HEK293 (cell line): ENCODE measurements at regions not wholly inside any gene's neighbourhood (a gene's known extent, or its start where the extent isn't known, plus 50 kb on each side); places are given as distances from the start of the nearest gene placed in this dataset.

Experiments
- SCRT2 ChIP-seq: fragments of 450-650 bp; formaldehyde crosslinking; IDR thresholded peaks from 2 replicates; pipeline ENCODE4 v1.5.1; 2016; ENCODE audit warnings: missing biosample characterization, missing genetic modification characterization
- ZBTB7A ChIP-seq: fragments of 450-650 bp; formaldehyde crosslinking; IDR thresholded peaks from 2 replicates; pipeline ENCODE4 v1.5.1; 2016; ENCODE audit warnings: low read depth, missing biosample characterization, missing genetic modification characterization
- ZNF274 ChIP-seq, 2 experiments: fragments of 200-500 bp in 1 of 2; fragments of 450-650 bp in 1 of 2; sonication (Bioruptor generic) in 1 of 2; formaldehyde crosslinking in 1 of 2; IDR thresholded peaks; 2 replicates each; pipeline versions ENCODE4 v1.5.1 to v1.6.1; 2014 to 2016; ENCODE audit warnings: borderline replicate concordance in 1 of 2, inconsistent platforms in 1 of 2, low read length in 1 of 2, missing biosample characterization in 1 of 2, missing genetic modification characterization in 1 of 2
- ZNF529 ChIP-seq: fragments of 450-650 bp; formaldehyde crosslinking; IDR thresholded peaks from 2 replicates; pipeline ENCODE4 v1.5.1; 2017; ENCODE audit warnings: missing genetic modification characterization, missing biosample characterization; ENCODE audit not compliant: insufficient replicate concordance
- ZNF555 ChIP-seq: fragments of 450-650 bp; formaldehyde crosslinking; conservative IDR thresholded peaks from 2 replicates; pipeline ENCODE4 v1.5.1; 2017; ENCODE audit warnings: missing biosample characterization, mild to moderate bottlenecking, missing genetic modification characterization, inconsistent platforms
- TF ChIP-seq, protein P1 (sequence below): fragments of 450-650 bp; formaldehyde crosslinking; IDR thresholded peaks from 2 replicates; pipeline ENCODE4 v1.5.1; 2016; ENCODE audit warnings: missing biosample characterization, missing genetic modification characterization

GRCh38 chr18:38076346-38077070 is 510.9 kb upstream of the CELF4 start:
- TF ChIP-seq, protein P1, sequence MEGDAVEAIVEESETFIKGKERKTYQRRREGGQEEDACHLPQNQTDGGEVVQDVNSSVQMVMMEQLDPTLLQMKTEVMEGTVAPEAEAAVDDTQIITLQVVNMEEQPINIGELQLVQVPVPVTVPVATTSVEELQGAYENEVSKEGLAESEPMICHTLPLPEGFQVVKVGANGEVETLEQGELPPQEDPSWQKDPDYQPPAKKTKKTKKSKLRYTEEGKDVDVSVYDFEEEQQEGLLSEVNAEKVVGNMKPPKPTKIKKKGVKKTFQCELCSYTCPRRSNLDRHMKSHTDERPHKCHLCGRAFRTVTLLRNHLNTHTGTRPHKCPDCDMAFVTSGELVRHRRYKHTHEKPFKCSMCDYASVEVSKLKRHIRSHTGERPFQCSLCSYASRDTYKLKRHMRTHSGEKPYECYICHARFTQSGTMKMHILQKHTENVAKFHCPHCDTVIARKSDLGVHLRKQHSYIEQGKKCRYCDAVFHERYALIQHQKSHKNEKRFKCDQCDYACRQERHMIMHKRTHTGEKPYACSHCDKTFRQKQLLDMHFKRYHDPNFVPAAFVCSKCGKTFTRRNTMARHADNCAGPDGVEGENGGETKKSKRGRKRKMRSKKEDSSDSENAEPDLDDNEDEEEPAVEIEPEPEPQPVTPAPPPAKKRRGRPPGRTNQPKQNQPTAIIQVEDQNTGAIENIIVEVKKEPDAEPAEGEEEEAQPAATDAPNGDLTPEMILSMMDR (tag by site-specific recombination) = no peak
- TF ChIP-seq SCRT2 (tag by site-specific recombination) (no peak), ZNF274 (IDR thresholded peaks at IDR 0.05; ENCODE audit: low read length) (no peak), ZNF274 (tag by site-specific recombination; IDR thresholded peaks at IDR 0.05; ENCODE audit: borderline replicate concordance) (no peak), ZNF555 (tag by site-specific recombination) (no peak), ZBTB7A (tag by site-specific recombination) (no peak), ZNF529 (tag by site-specific recombination) (no peak)
